ENCODE measurements at regions not wholly inside any gene's neighbourhood (a gene's known extent, or its start where the extent isn't known, plus 50 kb on each side); places are given as distances from the start of the nearest gene placed in this dataset.

DNA sequence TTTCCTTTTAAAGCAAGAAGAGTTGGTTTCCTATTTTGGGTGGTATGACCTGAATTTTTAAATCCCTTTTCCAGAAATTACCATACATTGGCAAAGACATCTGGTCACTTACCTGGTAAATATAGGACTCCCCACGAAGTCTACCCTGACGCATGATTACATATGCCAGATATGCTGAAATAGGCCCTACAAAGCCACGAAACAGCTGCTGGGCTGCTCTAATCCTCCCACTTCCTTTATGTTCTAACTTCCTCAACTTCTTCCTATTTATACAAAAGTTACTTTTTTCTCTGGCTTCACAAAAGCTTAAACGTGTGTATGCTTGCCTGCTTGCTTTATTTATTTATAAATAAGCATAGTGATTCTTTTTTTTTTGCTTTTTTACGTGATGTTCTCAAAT is 186.0 kb upstream of the EPHA4 start:
- H3K4me1 ChIP-seq = no peaks in the 10 kb centered on the region
- intact Hi-C loops (cut with DNase I) = no loop called here
- H3K9me3 ChIP-seq = no peaks in the 10 kb centered on the region
- ATAC-seq = no peak
- no peak overlapping the region for H3K27ac ChIP-seq
- TF ChIP-seq, protein P1, sequence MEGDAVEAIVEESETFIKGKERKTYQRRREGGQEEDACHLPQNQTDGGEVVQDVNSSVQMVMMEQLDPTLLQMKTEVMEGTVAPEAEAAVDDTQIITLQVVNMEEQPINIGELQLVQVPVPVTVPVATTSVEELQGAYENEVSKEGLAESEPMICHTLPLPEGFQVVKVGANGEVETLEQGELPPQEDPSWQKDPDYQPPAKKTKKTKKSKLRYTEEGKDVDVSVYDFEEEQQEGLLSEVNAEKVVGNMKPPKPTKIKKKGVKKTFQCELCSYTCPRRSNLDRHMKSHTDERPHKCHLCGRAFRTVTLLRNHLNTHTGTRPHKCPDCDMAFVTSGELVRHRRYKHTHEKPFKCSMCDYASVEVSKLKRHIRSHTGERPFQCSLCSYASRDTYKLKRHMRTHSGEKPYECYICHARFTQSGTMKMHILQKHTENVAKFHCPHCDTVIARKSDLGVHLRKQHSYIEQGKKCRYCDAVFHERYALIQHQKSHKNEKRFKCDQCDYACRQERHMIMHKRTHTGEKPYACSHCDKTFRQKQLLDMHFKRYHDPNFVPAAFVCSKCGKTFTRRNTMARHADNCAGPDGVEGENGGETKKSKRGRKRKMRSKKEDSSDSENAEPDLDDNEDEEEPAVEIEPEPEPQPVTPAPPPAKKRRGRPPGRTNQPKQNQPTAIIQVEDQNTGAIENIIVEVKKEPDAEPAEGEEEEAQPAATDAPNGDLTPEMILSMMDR (IDR thresholded peaks at IDR 0.05) = no peak
- no peaks in the 10 kb centered on the region for H3K27me3 ChIP-seq
- DNase-seq = no peak
- H3K4me3 ChIP-seq = no peak overlapping the region
- H3K36me3 ChIP-seq = no peaks in the 10 kb centered on the region

DNA sequence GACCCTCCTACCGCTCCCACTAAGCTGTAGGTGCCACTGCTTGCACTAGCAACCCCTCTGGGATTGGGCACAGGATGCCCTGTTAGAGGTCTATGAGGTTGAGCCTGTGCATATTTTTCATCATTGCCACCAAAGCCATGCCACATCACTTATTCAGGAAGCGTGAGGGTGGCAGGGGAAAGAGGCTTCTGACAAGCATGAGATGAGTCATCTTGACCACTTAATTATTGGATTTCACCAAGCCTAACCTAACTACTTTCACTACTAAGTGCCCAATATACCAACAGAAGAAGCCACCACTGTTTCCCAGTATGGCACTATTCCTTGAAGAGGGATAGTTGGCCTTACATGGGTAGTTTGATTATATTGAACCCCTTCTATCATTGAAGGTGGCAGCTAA is 181.3 kb upstream of the EPHA4 start:
- H3K27me3 ChIP-seq = no peaks in the 10 kb centered on the region
- H3K4me1 ChIP-seq = no peaks in the 10 kb centered on the region
- no peak for DNase-seq
- H3K9me3 ChIP-seq = no peaks in the 10 kb centered on the region
- no peak overlapping the region for H3K4me3 ChIP-seq
- no peak overlapping the region for H3K27ac ChIP-seq
- no peaks in the 10 kb centered on the region for H3K36me3 ChIP-seq
- no peak for ATAC-seq
- intact Hi-C loops (cut with DNase I) = no loop called here
- TF ChIP-seq, protein P1 (IDR thresholded peaks at IDR 0.05) = no peak

DNA sequence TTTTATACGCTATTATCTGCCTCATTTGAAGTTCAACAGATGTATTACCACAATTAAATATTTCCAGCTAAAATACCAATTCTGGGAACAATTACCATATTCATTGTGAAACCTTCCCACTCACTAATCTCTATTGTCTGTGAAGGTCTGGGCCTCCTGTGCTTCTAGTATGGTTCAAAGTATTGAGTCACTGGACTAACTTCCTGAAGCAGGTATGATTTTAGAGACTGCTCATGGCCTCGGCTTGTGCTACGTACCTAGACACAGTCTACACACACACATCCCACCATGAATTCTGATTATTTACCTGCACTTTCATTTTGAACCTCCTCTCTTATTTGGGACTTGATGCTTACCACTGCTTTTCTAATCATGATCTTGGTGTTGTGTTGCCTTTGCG is 180.7 kb upstream of the EPHA4 start:
- TF ChIP-seq, protein P1 (IDR thresholded peaks at IDR 0.05) = no peak
- Histone ChIP-seq H3K4me3 (no peak overlapping the region), H3K36me3 (no peaks in the 10 kb centered on the region), H3K9me3 (no peaks in the 10 kb centered on the region), H3K27ac (no peak overlapping the region), H3K27me3 (no peaks in the 10 kb centered on the region), H3K4me1 (no peaks in the 10 kb centered on the region)
- DNase-seq = no peak
- intact Hi-C loops (cut with DNase I) = no loop called here
- no peak for ATAC-seq

DNA sequence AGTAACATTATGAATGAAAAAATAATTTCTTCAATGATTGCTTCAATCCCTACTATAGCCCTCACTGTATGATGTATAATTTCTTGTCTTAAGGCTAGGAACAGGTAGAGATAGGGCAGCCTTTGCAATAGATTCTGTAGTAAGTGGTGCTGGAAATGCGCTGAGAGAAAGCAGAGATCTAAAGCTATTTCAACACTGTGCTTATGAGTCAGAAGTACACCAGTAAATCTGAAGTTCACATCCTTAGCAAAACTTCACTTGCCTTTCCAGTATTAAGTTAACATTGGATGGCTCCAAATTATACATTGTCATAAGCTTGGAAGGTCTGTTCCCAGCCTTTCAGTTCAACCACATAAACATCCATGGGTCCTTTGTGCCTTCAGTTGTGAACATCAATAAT is 178.2 kb upstream of the EPHA4 start:
- intact Hi-C loops (cut with DNase I) = no loop called here
- no peak for ATAC-seq
- H3K27me3 ChIP-seq = no peaks in the 10 kb centered on the region
- no peak overlapping the region for H3K27ac ChIP-seq
- no peaks in the 10 kb centered on the region for H3K4me1 ChIP-seq
- TF ChIP-seq, protein P1 (IDR thresholded peaks at IDR 0.05) = no peak
- H3K4me3 ChIP-seq = no peak overlapping the region
- H3K9me3 ChIP-seq = no peaks in the 10 kb centered on the region
- DNase-seq = no peak
- H3K36me3 ChIP-seq = no peaks in the 10 kb centered on the region

DNA sequence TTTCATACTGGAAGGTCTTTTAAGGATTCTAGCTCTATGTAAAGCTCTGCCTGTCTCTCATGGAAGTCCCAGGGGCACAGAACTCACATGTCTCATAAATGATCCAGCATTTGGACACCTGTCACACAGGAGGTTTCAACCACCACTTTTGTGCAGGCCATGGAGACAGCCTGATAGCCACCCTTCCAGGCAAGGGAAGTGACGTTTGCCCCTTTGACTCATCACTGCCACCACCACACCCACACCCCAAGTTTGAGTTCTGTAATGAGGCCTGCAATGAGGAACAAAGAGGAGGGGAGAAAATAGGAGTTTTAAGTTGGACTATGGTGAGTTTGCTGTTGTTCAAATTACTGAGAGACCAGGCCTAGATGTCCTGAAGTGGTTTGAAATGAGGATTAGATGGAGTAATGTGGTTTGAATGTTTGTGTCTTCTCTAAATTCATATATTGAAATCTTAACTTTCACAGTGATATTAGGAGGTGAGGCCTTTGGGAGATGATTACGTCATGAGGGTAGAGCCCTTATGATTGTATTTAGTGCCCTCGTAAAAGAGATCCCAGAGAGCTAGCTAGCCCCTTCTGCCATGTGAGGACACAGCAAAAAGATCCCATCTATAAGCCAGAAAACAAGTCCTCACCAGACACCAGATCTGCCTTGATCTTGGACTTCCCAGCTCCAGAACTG is 175.3 kb upstream of the EPHA4 start:
- H3K27ac ChIP-seq = no peak overlapping the region
- H3K4me3 ChIP-seq = no peak overlapping the region
- ATAC-seq = no peak
- no peak for DNase-seq
- no peaks in the 10 kb centered on the region for H3K36me3 ChIP-seq
- no peaks in the 10 kb centered on the region for H3K27me3 ChIP-seq
- no peaks in the 10 kb centered on the region for H3K4me1 ChIP-seq
- TF ChIP-seq, protein P1 (IDR thresholded peaks at IDR 0.05) = no peak
- H3K9me3 ChIP-seq = no peaks in the 10 kb centered on the region
- intact Hi-C loops (cut with DNase I) = no loop called here

Data from upper lobe of right lung (tissue), 1 donor.